Endothelial cell of umbilical vein (primary cell): ENCODE measurements at regions not wholly inside any gene's neighbourhood (a gene's known extent, or its start where the extent isn't known, plus 50 kb on each side); places are given as distances from the start of the nearest gene placed in this dataset.

ENCODE experiments used
- BruUV-seq: library from RNA; stranded (reverse); fragments of 400-500 nt; replicated peaks from 2 replicates; lab custom pipeline; 2021; lab: Mats Ljungman, UMichigan
- CTCF ChIA-PET: fragments of 300-600, 350-600 bp; sonication (Branson Sonifier 250); formaldehyde crosslinking; loops from one replicate; lab custom pipeline; 2021; ENCODE audit warnings: antibody characterized with exemption, inconsistent platforms; lab: Charles Lee
- POLR2A ChIA-PET: fragments of 300-600, 350-600 bp; sonication (Branson Sonifier 250); formaldehyde crosslinking; loops from one replicate; lab custom pipeline; 2021; ENCODE audit warnings: antibody characterized with exemption, inconsistent platforms; lab: Charles Lee
- DNase-seq: peaks from one replicate; pipeline ENCODE4 v3.0.0-alpha.2; 2011; ENCODE audit warnings: low read depth, low spot score
- FAIRE-seq: peaks from 2 replicates; lab custom pipeline; 2011; peaks lifted over from hg19 to GRCh38; lab: Jason Lieb, UNC
- H2AFZ ChIP-seq: 2 replicates; pipeline ENCODE4 v1.6.0; 2012; ENCODE audit warnings: low read depth, low read length, control low read depth, inconsistent platforms
- H3K27ac ChIP-seq: 2 replicates; pipeline ENCODE4 v1.5.1; 2011; ENCODE audit warnings: low read depth, mild to moderate bottlenecking, control low read depth, low read length, moderate library complexity; ENCODE audit not compliant: insufficient read depth
- H3K27me3 ChIP-seq, 2 experiments: 2 replicates each; pipeline versions ENCODE4 v1.6.0 to v1.6.1; 2011; ENCODE audit warnings: low read length in 2 of 2, mixed read lengths in 1 of 2; ENCODE audit not compliant: control insufficient read depth in 2 of 2, insufficient read depth in 2 of 2
- H3K36me3 ChIP-seq, 2 experiments: 2 replicates in 1 of 2; 3 replicates in 1 of 2; pipeline ENCODE4 v1.5.1; 2011; ENCODE audit warnings: low read length in 2 of 2, mild to moderate bottlenecking in 1 of 2, moderate library complexity in 1 of 2; ENCODE audit not compliant: control insufficient read depth in 2 of 2, insufficient read depth in 2 of 2; ENCODE audit errors: extremely low read depth in 1 of 2
- H3K4me1 ChIP-seq: 3 replicates; pipeline ENCODE4 v1.5.1; 2011; ENCODE audit warnings: mild to moderate bottlenecking, low read length; ENCODE audit not compliant: control insufficient read depth, insufficient read depth; ENCODE audit errors: extremely low read depth
- H3K4me2 ChIP-seq: 2 replicates; pipeline ENCODE4 v1.6.1; 2011; ENCODE audit warnings: low read length, control low read depth, mixed read lengths; ENCODE audit not compliant: insufficient read depth
- H3K4me3 ChIP-seq, 3 experiments: fragments of 200-600 bp in 1 of 3; sonication (generic), shearing (Covaris generic) in 1 of 3; replicated peaks in 1 of 3; 2 replicates each; pipeline ENCODE4 v1.5.1; 2011 to 2016; ENCODE audit warnings: control low read depth in 3 of 3, low read length in 3 of 3, mild to moderate bottlenecking in 2 of 3, inconsistent platforms in 1 of 3, low read depth in 1 of 3, moderate library complexity in 1 of 3; ENCODE audit not compliant: insufficient read depth in 1 of 3
- H3K79me2 ChIP-seq: 2 replicates; pipeline ENCODE4 v1.6.0; 2012; ENCODE audit warnings: low read length, inconsistent platforms; ENCODE audit not compliant: control insufficient read depth, insufficient read depth
- H3K9ac ChIP-seq: replicated peaks from 2 replicates; pipeline ENCODE3; 2011; ENCODE audit warnings: low read length, control low read depth; ENCODE audit not compliant: insufficient read depth; ENCODE audit errors: extremely low read depth
- H3K9me1 ChIP-seq: replicated peaks from 3 replicates; pipeline ENCODE4 v1.6.0; 2011; ENCODE audit warnings: mild to moderate bottlenecking, low read length; ENCODE audit not compliant: control insufficient read depth, insufficient read depth; ENCODE audit errors: extremely low read depth
- H3K9me3 ChIP-seq: replicated peaks from 2 replicates; pipeline ENCODE4 v1.5.1; 2012; ENCODE audit warnings: low read length, inconsistent platforms; ENCODE audit not compliant: control insufficient read depth, insufficient read depth
- H4K20me1 ChIP-seq: replicated peaks from 2 replicates; pipeline ENCODE3; 2011; ENCODE audit warnings: mild to moderate bottlenecking, low read length; ENCODE audit not compliant: control insufficient read depth, insufficient read depth; ENCODE audit errors: extremely low read depth
- EZH2 ChIP-seq: IDR thresholded peaks from 2 replicates; pipeline ENCODE4 v1.6.1; 2012; ENCODE audit warnings: borderline replicate concordance, low read depth, mild to moderate bottlenecking, moderate library complexity, low read length, inconsistent platforms; ENCODE audit not compliant: severe bottlenecking
- FOS ChIP-seq: IDR thresholded peaks from 2 replicates; pipeline ENCODE4 v1.6.1; 2011; ENCODE audit warnings: mild to moderate bottlenecking, low read length, moderate library complexity, borderline replicate concordance; ENCODE audit not compliant: insufficient read depth
- GATA2 ChIP-seq: IDR thresholded peaks from 2 replicates; pipeline ENCODE4 v1.7.0; 2011; ENCODE audit warnings: low read depth, mild to moderate bottlenecking, moderate library complexity, mixed read lengths, low read length; ENCODE audit not compliant: insufficient read length, insufficient read depth
- JUN ChIP-seq: IDR thresholded peaks from 2 replicates; pipeline ENCODE4 v1.6.1; 2011; ENCODE audit warnings: borderline replicate concordance, low read depth; ENCODE audit not compliant: insufficient read length, insufficient read depth
- MAX ChIP-seq: IDR thresholded peaks from 2 replicates; pipeline ENCODE4 v1.6.1; 2011; ENCODE audit not compliant: insufficient read depth, insufficient read length
- MYC ChIP-seq: IDR thresholded peaks from one replicate; pipeline ENCODE4 v1.6.1; 2011; ENCODE audit warnings: mild to moderate bottlenecking, low read depth, low read length
- POLR2A ChIP-seq: IDR thresholded peaks from 2 replicates; pipeline ENCODE4 v1.6.1; 2012; ENCODE audit warnings: low read depth, mild to moderate bottlenecking, control low read depth, low read length
- POLR2AphosphoS5 ChIP-seq: IDR thresholded peaks from 2 replicates; pipeline ENCODE4 v1.6.1; 2012; ENCODE audit warnings: low read depth, mild to moderate bottlenecking, control low read depth, low read length, moderate library complexity; ENCODE audit not compliant: insufficient read depth
- dilution Hi-C: fragments of 300-500 bp; cut with MboI; formaldehyde crosslinking; loops from one replicate; pipeline ENCODE4 v1.15.0; 2019; ENCODE audit warnings: low sequenced_read_pairs; ENCODE audit not compliant: extremely low pct_ligation_motif_present
- intact Hi-C: fragments of 100-400 bp; cut with micrococcal nuclease; formaldehyde crosslinking; loops from one replicate; pipeline ENCODE4 v1.10.0; 2022
- TF ChIP-seq, protein P1 (sequence below), 2 donors: IDR thresholded peaks; 1 replicate in 1 of 2; 2 replicates in 1 of 2; pipeline ENCODE4 v1.5.1; 2011; ENCODE audit warnings: low read length in 2 of 2, mild to moderate bottlenecking in 2 of 2, moderate library complexity in 2 of 2, control low read depth in 1 of 2, inconsistent platforms in 1 of 2, low read depth in 1 of 2; ENCODE audit not compliant: insufficient read depth in 1 of 2; ENCODE audit errors: extremely low read depth in 1 of 2

GRCh38 chr19:57004418-57004817, 115.4 kb upstream of the USP29 start:
- Histone ChIP-seq H2AFZ (no peak overlapping the region), H4K20me1 (no peaks in the 10 kb centered on the region)

More at GRCh38 chr19:57004418-57004817, 115.4 kb upstream of the USP29 start:
- DNase-seq (no peak), FAIRE-seq (no peak)
- POLR2A ChIA-PET = no interaction called here
- intact Hi-C loops (no loop called here), dilution Hi-C loops (no loop called here)
- no peaks in the 10 kb centered on the region for H3K36me3 ChIP-seq
- no peaks in the 10 kb centered on the region for H3K79me2 ChIP-seq
- H3K27ac ChIP-seq = no peak overlapping the region
- no peak overlapping the region for H3K4me2 ChIP-seq
- no peaks in the 10 kb centered on the region for H3K4me1 ChIP-seq
- no TSS peak for BruUV-seq
- H3K9me3 ChIP-seq = peaks cover 3% of the 10 kb centered on the region
- no peak overlapping the region for H3K9ac ChIP-seq
- CTCF ChIA-PET = no interaction called here
- H3K27me3 ChIP-seq = no peaks in the 10 kb centered on the region
- TF ChIP-seq POLR2A (no peak), GATA2 (no peak), JUN (no peak), FOS (no peak), POLR2AphosphoS5 (no peak), MAX (no peak), MYC (no peak), EZH2 (no peak)
- TF ChIP-seq, protein P1, sequence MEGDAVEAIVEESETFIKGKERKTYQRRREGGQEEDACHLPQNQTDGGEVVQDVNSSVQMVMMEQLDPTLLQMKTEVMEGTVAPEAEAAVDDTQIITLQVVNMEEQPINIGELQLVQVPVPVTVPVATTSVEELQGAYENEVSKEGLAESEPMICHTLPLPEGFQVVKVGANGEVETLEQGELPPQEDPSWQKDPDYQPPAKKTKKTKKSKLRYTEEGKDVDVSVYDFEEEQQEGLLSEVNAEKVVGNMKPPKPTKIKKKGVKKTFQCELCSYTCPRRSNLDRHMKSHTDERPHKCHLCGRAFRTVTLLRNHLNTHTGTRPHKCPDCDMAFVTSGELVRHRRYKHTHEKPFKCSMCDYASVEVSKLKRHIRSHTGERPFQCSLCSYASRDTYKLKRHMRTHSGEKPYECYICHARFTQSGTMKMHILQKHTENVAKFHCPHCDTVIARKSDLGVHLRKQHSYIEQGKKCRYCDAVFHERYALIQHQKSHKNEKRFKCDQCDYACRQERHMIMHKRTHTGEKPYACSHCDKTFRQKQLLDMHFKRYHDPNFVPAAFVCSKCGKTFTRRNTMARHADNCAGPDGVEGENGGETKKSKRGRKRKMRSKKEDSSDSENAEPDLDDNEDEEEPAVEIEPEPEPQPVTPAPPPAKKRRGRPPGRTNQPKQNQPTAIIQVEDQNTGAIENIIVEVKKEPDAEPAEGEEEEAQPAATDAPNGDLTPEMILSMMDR (IDR thresholded peaks at IDR 0.05; ENCODE audit: extremely low read depth in 1 of 2, insufficient read depth in 1 of 2, low read depth in 1 of 2, low read length in 2 of 2) = no peak
- H3K9me1 ChIP-seq = no peaks in the 10 kb centered on the region
- no peak overlapping the region for H3K4me3 ChIP-seq
